HG02885 (cell line): ENCODE measurements at regions not wholly inside any gene's neighbourhood (a gene's known extent, or its start where the extent isn't known, plus 50 kb on each side); places are given as distances from the start of the nearest gene placed in this dataset.
"Not testable (repeated sequence)": the region's sequence is repeated elsewhere in the genome, so short reads cannot be mapped to it uniquely, and the experiment has no call there.

ENCODE experiments used
- ATAC-seq: cut with Tn5 transposase; IDR thresholded peaks from one replicate; pipeline ENCODE4 v1.9.1; 2021; ENCODE audit warnings: mild to moderate bottlenecking; ENCODE audit not compliant: unreplicated experiment, poor library complexity

DNA sequence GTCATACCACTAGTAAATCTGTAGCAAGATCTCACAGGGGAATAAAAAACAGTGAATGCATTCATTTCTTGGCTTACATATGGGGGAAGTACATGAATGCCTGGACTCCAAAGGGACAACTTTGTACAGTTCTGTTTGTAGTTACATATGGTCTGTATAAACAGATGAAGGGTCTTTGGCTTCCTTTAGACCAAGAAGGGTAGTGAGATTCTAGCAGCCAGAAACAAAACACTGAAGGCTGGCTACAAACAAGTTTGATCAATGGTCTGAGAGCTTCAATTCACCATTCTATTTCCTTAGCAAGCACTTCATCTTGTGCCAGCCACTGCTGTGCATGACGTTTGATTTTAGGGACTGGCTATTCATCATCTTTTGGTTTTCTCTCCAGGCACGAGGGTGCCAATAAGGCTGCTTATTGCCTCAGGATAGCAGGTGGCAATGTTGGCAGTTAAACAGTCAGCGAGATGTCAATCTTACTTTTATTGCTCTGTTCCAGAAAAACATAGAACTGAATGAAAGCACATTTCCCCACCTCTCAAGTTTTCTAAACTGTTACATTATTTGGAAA is 313.7 kb upstream of the COL8A1 start:
- ATAC-seq: no peak

DNA sequence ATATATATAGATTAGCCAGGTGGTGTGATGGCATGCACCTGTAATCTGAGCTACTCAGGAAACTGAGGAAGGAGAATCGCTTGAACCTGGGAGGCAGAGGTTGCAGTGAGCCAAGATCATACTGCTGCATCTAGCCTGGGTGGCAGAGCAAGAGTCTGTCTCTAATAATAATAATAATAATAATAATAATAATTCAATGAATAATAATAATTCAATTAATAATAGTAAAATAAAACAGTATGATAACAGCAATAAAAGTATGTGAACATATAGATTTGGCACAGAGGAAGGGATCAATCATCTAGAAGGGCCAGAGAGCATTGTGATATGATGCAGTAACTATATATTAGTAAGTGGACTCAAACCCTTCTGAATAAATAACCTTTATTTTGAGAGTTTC is 314.5 kb upstream of the COL8A1 start:
- ATAC-seq: no peak

DNA sequence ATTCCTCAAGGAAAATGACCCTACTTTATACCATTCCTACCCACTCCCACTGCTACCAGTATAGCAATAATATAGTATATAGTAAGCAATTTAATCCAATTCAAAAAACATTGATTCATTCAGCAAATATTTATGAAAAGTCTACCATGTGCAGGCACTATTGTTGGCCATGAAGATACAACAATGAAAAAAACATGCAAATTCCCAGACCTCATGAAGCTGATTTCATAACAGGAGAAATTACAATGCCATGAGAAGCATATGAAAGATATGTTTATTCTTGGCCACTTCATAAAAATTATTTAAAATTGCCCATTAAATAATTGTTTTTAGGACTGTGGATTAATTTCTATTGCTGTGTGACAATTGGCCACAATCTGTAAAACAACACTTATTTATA is 315.8 kb upstream of the COL8A1 start:
- no peak for ATAC-seq

- ATAC-seq: no peak
Measured at GRCh38 chr3:99321261-99321660, 317.1 kb upstream of the COL8A1 start.

DNA sequence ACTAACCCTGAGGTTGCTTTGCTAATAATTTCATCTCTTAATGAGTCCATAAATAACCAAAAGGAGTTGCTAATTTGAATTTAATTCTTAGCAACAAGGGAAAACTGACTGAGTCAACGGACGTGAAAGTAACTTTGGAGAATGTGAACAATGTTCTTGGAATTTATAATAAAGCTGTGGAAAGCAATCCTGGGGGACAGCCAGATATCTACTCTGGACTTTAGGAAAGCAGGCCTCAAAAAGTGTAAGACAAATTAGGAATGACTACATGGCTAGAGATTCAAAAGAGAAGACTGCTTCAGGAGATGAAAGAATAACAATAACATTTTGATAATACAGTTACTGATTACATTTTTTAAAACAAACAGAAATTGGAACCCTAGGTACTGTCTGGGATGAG is 318.4 kb upstream of the COL8A1 start:
- ATAC-seq: no peak

- ATAC-seq: no peak
Measured at GRCh38 chr3:99319450-99319849, 318.9 kb upstream of the COL8A1 start.

- no peak for ATAC-seq
Measured at GRCh38 chr3:99317201-99317600, 321.2 kb upstream of the COL8A1 start.

- no peak for ATAC-seq
Measured at GRCh38 chr3:99315896-99316295, 322.5 kb upstream of the COL8A1 start.

DNA sequence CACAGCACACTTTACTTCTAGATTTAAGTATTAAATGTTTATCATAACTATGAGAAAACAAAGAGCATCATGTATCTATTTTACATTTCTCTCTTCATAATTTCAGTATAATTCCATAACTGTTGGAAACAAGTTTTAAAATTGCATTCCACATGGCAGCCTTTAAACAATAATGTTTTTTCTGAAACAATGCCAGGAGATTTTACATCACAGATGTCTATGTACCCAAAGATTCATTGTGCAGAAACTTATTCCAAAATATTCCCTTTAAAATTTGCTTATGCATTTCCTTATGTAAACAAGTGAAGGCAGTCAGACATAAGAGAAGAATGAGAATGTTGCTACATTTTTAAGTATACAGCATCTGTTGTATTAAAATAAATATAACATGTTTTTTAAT is 324.9 kb upstream of the COL8A1 start:
- ATAC-seq: no peak

DNA sequence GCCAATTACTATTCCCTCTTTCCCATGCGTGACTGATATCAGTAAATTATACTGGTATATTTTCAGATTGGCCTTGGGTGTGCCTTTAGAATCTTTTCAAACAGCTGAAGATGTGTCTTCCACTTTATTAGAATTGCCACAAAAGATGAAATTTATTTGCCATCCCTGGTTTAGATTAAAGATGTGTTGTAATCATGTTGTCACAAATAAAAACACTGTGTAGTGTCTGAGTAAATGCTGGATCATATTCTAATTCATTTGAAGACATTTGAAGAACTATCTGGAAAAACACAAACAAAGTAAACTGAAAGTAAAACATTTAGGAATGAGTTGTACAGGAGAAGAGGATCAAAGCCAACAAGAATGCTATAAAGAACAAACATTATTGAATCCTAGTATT is 339.7 kb upstream of the COL8A1 start:
- ATAC-seq: no peak

DNA sequence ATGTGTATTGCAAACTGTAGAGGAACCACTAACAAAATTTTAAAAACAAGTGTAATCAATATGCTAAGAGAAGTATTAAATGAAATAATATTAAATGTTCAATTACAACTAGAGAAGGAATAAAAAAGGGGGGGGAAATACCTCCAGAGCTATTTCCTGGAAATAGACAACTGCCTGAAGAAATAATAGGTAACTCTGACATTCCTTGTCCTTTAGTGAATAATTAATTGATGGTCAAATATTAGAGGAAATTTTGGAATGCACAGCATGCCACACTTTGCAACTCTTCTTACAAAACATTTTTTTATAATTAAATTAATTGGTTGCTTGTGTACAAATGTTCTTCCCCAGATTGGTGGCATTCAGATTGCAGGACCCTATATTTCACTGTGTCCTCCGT is 342.6 kb upstream of the COL8A1 start:
- no peak for ATAC-seq

DNA sequence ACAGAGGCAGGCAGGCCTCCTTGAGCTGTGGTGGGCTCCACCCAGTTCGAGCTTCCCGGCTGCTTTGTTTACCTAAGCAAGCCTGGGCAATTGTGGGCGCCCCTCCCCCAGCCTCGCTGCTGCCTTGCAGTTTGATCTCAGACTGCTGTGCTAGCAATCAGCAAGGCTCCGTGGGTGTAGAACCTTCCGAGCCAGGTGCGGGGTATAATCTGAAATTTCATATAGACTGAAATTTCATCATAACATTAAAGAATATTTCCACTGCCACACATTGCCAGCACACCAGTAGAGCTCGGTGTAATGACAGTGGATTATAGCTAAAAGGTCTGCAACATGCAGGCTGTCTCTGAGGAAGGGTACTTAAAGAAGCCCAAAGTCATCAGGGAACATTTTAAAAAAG is 344.3 kb upstream of the COL8A1 start:
- not testable (repeated sequence) for ATAC-seq

DNA sequence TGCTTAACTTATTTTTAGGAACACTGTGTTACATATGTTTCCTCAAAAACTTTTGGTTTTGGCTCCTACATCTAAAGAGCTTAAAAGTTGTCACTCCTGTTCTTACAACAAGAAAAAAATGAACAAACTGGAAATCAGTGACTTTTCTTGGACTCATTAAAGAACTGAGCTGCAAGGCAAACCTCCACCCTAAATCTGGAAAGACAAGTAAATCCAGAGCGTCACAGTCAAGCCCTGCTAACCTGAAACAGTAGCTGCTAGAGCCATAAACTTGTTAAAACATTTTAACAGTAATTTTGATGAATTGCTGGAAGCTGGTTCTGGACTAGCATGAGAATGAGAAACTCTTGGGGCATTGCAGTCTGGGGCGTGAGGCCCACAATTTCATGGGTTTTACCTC is 350.5 kb upstream of the COL8A1 start:
- ATAC-seq: no peak

DNA sequence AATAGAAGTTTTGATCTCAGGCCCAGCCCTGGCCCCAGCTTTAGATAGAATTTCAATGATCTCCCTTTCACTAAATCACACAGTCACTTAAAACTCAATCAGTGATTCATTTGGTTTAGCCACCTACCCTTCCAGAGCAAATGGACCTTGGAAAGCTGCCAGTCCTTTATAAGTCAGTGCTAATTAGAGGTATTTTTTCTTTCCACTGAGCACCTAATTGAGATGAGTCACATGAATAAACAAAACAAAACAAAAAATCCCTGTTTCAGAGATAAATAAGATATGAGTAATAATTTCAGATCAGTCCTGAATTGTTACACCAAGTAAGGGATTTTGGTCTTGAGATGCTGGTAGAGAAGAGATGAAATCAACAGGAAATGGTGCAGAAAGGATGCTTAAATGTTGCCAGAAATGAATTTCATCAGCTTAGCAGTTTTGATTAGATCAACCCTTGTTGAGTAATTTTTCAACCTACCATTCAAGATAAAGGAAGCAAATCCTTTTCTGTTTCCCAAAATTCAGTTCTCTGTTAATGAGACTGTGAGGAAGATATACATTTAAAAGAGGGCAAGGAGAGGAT is 352.0 kb upstream of the COL8A1 start:
- no peak for ATAC-seq

GRCh38 chr3:99269606-99270351 is 368.3 kb upstream of the DCBLD2 start:
- no peak for ATAC-seq

DNA sequence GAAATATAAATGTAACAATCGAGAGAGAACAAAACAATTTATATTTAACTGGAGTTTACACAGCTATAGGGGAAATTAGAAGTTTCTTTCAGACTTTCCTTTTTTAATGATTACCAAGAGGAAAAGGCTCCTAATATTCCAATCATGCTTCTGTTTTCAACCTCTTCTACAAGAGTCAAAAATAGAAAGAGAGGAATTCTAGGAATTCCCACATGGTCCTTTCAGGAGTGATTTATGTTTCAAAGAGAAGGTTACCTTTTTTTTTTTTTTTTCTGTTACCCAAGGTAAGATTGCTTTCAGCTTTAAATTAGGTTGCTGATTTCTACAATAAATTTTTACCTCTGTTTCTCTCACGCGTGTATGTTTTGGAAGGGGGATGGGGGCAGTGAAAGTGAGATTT is 355.3 kb upstream of the DCBLD2 start:
- ATAC-seq: no peak

GRCh38 chr3:99253963-99254355 is 352.5 kb upstream of the DCBLD2 start:
- no peak for ATAC-seq

DNA sequence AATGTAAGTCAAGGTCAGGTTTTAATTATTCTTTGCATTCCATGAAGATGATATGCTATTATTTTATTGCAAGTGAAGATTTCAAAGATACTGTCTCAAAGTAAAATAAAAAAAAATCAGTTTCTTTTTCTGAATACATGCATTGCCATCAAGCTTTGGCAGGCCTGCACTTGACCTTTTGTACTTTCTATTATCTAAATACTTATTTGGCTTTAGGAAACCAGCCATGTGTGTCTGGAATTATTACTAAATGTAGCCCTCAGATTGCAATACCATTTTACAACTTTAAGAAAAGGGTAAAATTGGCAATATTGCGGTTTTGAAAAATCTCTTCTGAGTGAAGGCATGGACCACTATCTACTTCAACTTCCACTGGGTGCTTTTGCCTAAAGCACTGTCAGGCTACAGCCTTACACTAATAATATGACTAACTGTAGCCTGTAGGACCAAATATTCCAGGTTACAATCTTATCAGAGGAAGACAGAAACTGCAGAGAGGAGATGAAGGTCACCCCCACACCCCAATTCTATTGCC is 349.4 kb upstream of the DCBLD2 start:
- no peak for ATAC-seq

GRCh38 chr3:99250272-99250671 is 348.8 kb upstream of the DCBLD2 start:
- no peak for ATAC-seq

DNA sequence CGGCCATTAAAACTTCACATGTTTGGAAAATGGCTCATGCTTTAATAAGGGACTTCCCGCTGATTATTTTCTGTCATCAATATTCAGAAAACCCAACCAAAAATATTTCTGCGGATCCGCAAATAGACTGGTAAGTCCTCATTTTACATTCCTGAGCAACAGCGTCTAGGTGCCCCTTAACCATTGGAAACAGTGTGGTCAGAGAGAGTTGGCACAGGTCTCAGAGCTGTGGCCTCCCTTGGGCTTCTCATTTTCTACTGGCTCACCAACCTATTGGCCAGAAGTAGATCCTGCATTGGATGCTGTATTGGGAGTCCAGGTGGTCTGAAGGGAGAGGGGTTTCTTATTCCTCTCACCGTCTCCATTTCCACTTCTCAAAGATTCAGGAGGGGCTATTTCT is 348.1 kb upstream of the DCBLD2 start:
- ATAC-seq: no peak

- ATAC-seq: no peak
Measured at GRCh38 chr3:99248913-99249312, 347.4 kb upstream of the DCBLD2 start.

- ATAC-seq: no peak
Measured at GRCh38 chr3:99248130-99248529, 346.6 kb upstream of the DCBLD2 start.
